GM12891 (cell line): ENCODE measurements at regions not wholly inside any gene's neighbourhood (a gene's known extent, or its start where the extent isn't known, plus 50 kb on each side); places are given as distances from the start of the nearest gene placed in this dataset.

ENCODE experiments used
- DNase-seq: peaks from one replicate; pipeline ENCODE4 v3.0.0; 2011; ENCODE audit warnings: low spot score; ENCODE audit not compliant: insufficient read length
- FAIRE-seq: peaks from 2 replicates; lab custom pipeline; 2011; peaks lifted over from hg19 to GRCh38; lab: Jason Lieb, UNC
- PAX5 ChIP-seq: IDR thresholded peaks from 2 replicates; pipeline ENCODE4 v1.6.1; 2011; ENCODE audit warnings: low read length, moderate library complexity, mild to moderate bottlenecking; ENCODE audit not compliant: insufficient read depth, severe bottlenecking
- POLR2A ChIP-seq: IDR thresholded peaks from 2 replicates; pipeline ENCODE4 v1.6.1; 2011; ENCODE audit warnings: low read depth, low read length, control low read depth
- POLR2AphosphoS5 ChIP-seq: IDR thresholded peaks from 2 replicates; pipeline ENCODE4 v1.6.1; 2011; ENCODE audit warnings: low read depth, low read length, control low read depth
- POU2F2 ChIP-seq: IDR thresholded peaks from 2 replicates; pipeline ENCODE4 v1.6.1; 2011; ENCODE audit warnings: low read depth, mild to moderate bottlenecking, control low read depth, low read length, moderate library complexity
- SPI1 ChIP-seq: IDR thresholded peaks from 2 replicates; pipeline ENCODE4 v1.6.1; 2011; ENCODE audit warnings: low read depth, low read length, control low read depth
- TAF1 ChIP-seq: IDR thresholded peaks from 2 replicates; pipeline ENCODE4 v1.6.1; 2011; ENCODE audit warnings: low read depth, low read length, control low read depth

GRCh38 chr2:57139179-57139578 is 907.4 kb upstream of the VRK2 start:
- TF ChIP-seq PAX5 (no peak), POU2F2 (no peak), POLR2AphosphoS5 (no peak), POLR2A (no peak), TAF1 (no peak), SPI1 (no peak)
- no peak for FAIRE-seq
- no peak for DNase-seq

- no peak for DNase-seq
- FAIRE-seq = no peak
- TF ChIP-seq PAX5 = no peak
- TF ChIP-seq TAF1 = no peak
- TF ChIP-seq POLR2AphosphoS5 = no peak
- no peak for TF ChIP-seq POLR2A
- TF ChIP-seq SPI1 = no peak
Observed at GRCh38 chr2:57141269-57141668, 905.3 kb upstream of the VRK2 start.

- TF ChIP-seq PAX5 = no peak
- TF ChIP-seq SPI1 = no peak
- no peak for TF ChIP-seq POLR2A
- TF ChIP-seq TAF1 = no peak
- TF ChIP-seq POLR2AphosphoS5 = no peak
- TF ChIP-seq POU2F2 = no peak
- FAIRE-seq = no peak
- no peak for DNase-seq
Observed at GRCh38 chr2:57146951-57147350, 899.7 kb upstream of the VRK2 start.

DNA sequence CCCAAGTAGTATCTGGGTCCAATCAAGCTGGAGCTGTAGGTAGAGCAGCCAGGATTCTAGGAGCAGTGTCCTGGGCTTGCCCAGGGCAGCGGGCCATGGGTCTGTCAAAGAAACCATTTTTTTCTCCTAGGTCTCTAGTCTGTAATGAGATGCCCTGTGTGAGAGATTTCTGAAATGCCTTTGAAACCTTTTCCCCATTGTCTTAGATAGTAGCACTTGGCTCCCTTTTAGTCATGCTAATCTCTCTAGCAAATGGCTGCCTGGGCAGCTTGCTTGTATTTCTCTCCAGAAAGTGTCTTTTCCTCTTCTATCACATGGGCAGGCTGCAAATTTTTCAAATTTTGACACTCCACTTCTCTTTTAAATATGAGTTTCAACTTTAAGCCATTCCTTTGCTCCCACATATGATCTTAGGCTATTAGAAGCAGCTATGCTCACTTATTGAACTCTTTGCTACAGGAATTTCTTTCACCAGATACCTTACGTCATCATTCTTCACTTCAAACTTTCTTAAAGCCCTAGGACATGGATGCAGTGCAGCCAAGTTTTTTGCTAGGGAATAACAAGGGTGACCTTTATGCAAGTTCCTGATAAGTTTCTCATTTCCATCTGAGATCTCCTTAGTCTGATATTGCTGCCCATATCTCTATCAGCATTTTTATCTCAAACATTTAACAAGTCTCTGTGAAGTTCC is 890.2 kb upstream of the VRK2 start:
- FAIRE-seq (no peak), DNase-seq (no peak)
- TF ChIP-seq POLR2AphosphoS5 (no peak), POLR2A (no peak), SPI1 (no peak), TAF1 (no peak), PAX5 (no peak), POU2F2 (no peak)

- no peak for TF ChIP-seq SPI1
- TF ChIP-seq POLR2A = no peak
- TF ChIP-seq PAX5 = no peak
- no peak for TF ChIP-seq TAF1
- no peak for TF ChIP-seq POLR2AphosphoS5
- TF ChIP-seq POU2F2 = no peak
- no peak for DNase-seq
- FAIRE-seq = no peak
Observed at GRCh38 chr2:57160976-57161375, 885.6 kb upstream of the VRK2 start.

GRCh38 chr2:57177176-57177575 is 869.4 kb upstream of the VRK2 start:
- FAIRE-seq (no peak), DNase-seq (no peak)
- TF ChIP-seq POLR2AphosphoS5 = no peak
- TF ChIP-seq PAX5 = no peak
- no peak for TF ChIP-seq TAF1
- TF ChIP-seq SPI1 = no peak
- no peak for TF ChIP-seq POLR2A
- no peak for TF ChIP-seq POU2F2

GRCh38 chr2:57180042-57180567 is 866.5 kb upstream of the VRK2 start:
- FAIRE-seq (no peak), DNase-seq (no peak)
- TF ChIP-seq PAX5 (no peak), POLR2AphosphoS5 (no peak), SPI1 (no peak), POLR2A (no peak), POU2F2 (no peak), TAF1 (no peak)

- DNase-seq = no peak
- no peak for FAIRE-seq
- TF ChIP-seq POLR2A = no peak
- TF ChIP-seq POU2F2 = no peak
- TF ChIP-seq PAX5 = no peak
- TF ChIP-seq POLR2AphosphoS5 = no peak
- no peak for TF ChIP-seq SPI1
- no peak for TF ChIP-seq TAF1
Observed at GRCh38 chr2:57180678-57181077, 865.9 kb upstream of the VRK2 start.

- DNase-seq (no peak), FAIRE-seq (no peak)
- no peak for TF ChIP-seq POLR2A
- no peak for TF ChIP-seq SPI1
Observed at GRCh38 chr2:57181315-57182038, 865.1 kb upstream of the VRK2 start.

- DNase-seq = no peak
- no peak for FAIRE-seq
- TF ChIP-seq PAX5 = no peak
- no peak for TF ChIP-seq POLR2AphosphoS5
- no peak for TF ChIP-seq POLR2A
- no peak for TF ChIP-seq POU2F2
- TF ChIP-seq TAF1 = no peak
- no peak for TF ChIP-seq SPI1
Observed at GRCh38 chr2:57182916-57183315, 863.7 kb upstream of the VRK2 start.

DNA sequence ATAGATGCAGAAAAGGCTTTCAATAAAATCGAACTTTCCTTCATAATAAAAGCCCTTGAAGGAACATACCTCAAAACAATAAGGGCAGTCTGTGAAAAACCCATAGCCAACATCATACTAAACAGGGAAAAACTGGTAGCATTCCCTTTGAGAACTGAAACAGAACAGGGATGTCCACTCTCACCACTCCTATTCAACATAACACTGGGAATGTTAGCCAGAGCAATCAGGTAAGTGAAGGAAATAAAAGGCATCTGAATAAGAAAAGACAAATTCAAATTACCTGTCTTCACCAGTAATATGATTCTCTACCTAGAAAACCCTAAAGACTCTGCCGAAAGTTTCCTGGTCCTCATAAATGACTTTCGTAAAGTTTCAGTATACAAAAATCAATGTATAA is 861.0 kb upstream of the VRK2 start:
- TF ChIP-seq POU2F2 (no peak), PAX5 (no peak), SPI1 (no peak), TAF1 (no peak)
- DNase-seq (no peak), FAIRE-seq (no peak)
